Activated T-cell treated with anti-CD3 and anti-CD28 coated beads, Interleukin-2, amount 50 U/mL, for 4 hours (primary cell): ENCODE measurements at regions not wholly inside any gene's neighbourhood (a gene's known extent, or its start where the extent isn't known, plus 50 kb on each side); places are given as distances from the start of the nearest gene placed in this dataset.
A peak's percentile ranks its signal among the peaks of the same experiment; 100 is the strongest.

Experiments used
- ATAC-seq, 2 donors: fragments of 200-7000 bp; cut with Tn5 transposase; one replicate each; pipeline ENCODE4 v1.10.0; 2021
- DNase-seq: peaks from one replicate; pipeline ENCODE4 v3.0.0-alpha.2; 2020
- H3K27me3 Mint-ChIP-seq: one replicate; pipeline ENCODE4 v1.8.0; 2021; ENCODE audit warnings: low read depth, mixed read lengths
- H3K36me3 Mint-ChIP-seq: one replicate; pipeline ENCODE4 v1.8.0; 2022; ENCODE audit warnings: mixed read lengths; ENCODE audit not compliant: insufficient read depth
- H3K4me1 Mint-ChIP-seq: one replicate; pipeline ENCODE4 v1.8.0; 2021; ENCODE audit warnings: low read depth, mixed read lengths
- H3K4me3 Mint-ChIP-seq: one replicate; pipeline ENCODE4 v1.8.0; 2021; ENCODE audit warnings: mild to moderate bottlenecking, moderate library complexity, mixed read lengths
- H3K9me3 Mint-ChIP-seq: one replicate; pipeline ENCODE4 v1.8.0; 2021; ENCODE audit warnings: mixed read lengths

DNA sequence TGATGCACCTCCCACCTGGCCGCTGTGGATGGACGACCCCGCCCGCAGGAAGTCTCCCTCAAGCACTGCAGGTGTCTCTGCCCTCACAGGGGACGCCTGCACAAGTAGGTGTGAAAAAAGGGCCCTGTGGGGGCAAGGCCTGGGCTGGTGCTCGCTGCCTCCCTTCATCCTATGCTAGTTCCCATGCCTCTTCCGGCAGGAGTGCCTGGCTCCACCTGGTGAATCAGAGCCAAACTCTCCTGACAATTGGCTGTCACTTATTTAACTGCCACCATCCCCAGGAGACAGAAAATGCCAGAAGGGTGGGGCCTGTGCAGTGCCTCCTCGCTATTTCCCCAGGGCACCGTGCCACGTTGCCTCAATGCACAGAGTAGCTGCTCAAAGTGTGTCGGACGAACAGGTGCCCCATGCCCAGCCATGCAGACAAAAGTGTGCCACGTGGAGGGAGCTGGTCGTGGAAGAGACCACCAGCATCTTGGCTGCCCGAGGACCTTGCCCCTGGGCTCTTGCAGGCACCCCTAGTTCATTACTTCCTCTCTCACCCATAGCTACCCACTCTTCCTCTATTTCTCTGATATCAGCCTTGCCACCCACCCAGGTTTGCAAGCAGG is 170.7 kb downstream of the SEC14L1 start:
- DNase-seq (no peak), ATAC-seq (no peak)
- no peak overlapping the region for H3K4me3 Mint-ChIP-seq

DNA sequence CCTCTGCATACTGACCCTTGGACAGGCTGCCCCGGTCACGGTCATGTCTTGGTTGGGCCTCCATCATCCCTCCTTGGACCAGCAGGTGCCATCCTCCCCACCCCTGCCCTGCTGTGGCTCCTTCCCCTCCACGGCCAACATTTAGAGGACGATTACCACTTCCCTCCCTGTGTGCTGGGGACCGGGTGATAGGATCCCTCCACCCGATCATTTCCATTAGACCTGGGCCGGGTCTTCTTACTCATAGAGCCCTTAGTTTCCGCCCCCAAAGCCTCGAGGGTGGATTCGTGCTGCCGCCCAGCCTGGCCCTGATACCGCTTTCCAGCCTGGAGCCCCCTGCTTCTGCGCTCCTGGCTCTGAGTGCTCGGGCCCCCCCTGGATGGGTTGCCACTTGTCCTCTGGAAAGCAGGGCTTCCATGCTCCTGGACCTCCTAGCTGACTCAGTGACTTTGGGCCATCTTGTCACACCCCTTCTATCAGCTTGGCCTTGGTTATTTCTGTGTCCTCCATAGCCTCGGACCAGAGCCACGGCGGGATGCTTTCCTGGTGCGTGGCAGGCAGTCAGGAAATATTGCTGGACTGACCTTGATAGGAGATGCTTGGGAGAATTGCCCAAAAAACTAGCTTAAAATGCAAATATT is 171.4 kb downstream of the SEC14L1 start:
- no peak for DNase-seq
- H3K4me3 Mint-ChIP-seq: no peak overlapping the region
- no peaks in the 10 kb centered on the region for H3K9me3 Mint-ChIP-seq
- H3K4me1 Mint-ChIP-seq: peaks cover 5% of the 10 kb centered on the region
- no peak for ATAC-seq
- no peaks in the 10 kb centered on the region for H3K36me3 Mint-ChIP-seq
- H3K27me3 Mint-ChIP-seq: no peaks in the 10 kb centered on the region

More for the DNA sequence above, 170.7 kb downstream of the SEC14L1 start:
- Mint-ChIP-seq H3K9me3 (no peaks in the 10 kb centered on the region), H3K4me1 (peaks cover 5% of the 10 kb centered on the region), H3K27me3 (no peaks in the 10 kb centered on the region), H3K36me3 (no peaks in the 10 kb centered on the region)

DNA sequence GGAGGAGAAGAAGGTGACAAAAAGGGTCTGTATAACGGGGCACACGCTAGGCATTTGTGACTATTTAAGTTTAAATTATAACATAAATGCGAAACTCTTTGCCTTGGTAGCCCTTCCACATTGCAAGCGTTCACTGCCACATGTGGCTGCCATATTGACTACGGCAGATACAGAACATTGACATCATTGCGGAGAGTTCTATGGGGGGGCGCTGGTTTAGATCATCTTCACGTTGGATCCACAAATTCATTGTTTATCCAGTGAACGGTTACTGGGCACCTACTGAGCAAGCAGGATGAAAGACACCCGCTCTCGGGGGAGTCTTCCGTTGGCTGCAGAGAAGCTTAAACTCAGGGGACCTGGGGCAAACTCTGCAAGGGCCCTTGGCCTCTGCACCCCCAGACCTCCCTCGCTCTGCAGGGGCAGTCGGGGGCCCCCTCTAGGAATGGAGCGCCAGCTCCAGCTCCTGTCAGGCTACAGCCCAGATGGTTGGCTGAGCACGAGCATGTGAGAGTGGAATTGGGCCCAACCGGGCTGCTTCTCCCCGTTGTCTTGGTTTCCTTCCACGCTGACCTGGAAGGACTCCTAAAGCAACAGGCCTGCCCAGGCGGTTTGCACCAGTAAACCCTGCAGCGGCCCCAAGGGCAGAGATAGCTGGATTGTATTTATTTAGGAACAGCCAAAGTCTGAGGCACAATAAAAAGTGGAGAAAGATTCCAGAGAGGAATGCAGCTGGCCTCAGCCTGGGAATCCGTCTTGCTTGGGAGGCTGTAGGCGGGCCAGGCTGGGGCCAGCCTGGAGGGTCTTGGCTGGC is 172.2 kb downstream of the SEC14L1 start:
- DNase-seq (no peak), ATAC-seq (no peak)
- Mint-ChIP-seq H3K27me3 (no peaks in the 10 kb centered on the region), H3K4me1 (peaks cover 5% of the 10 kb centered on the region), H3K9me3 (no peaks in the 10 kb centered on the region), H3K4me3 (no peak overlapping the region), H3K36me3 (no peaks in the 10 kb centered on the region)

DNA sequence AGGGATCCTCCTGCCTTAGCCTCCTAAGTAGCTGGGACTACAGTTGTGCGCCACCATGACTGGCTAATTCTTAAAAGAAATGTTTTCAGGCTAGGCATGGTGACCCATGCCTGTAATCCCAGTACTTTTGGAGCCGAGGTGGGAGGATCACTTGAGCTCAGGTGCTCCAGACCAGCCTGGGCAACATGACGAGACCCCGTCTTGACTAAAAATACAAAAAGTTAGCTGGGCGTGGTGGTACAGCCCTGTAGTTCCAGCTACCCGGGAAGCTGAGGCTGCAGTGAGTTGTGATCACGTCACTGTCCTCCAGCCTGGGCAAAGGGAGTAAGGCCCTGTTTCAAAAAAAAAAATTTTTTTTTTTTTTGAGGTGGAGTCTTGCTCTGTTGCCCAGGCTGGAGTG is 173.1 kb downstream of the SEC14L1 start:
- ATAC-seq: no peak
- Mint-ChIP-seq H3K4me3 (no peak overlapping the region), H3K4me1 (peaks cover 7% of the 10 kb centered on the region), H3K36me3 (no peaks in the 10 kb centered on the region), H3K27me3 (no peaks in the 10 kb centered on the region), H3K9me3 (no peaks in the 10 kb centered on the region)
- DNase-seq: no peak

DNA sequence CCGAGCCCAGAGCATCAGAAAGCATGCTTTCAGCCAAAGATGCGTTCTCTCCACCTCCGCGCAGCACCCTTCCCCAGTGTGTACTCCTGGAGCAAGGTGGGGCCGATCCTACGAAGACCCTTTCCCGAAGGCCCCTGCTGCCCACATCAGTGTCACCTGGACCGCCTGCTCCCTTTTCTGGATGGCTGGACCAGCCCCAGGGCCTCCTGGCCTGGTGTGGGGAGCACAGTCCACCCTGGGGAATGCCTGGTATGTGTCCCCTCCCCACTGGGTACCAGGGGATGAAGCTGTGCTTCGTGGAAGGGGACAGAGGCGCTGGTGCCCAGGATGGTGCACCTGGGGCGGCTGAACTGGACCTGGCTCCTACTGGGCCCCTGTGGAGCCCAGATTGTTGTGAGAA is 173.8 kb downstream of the SEC14L1 start:
- Mint-ChIP-seq H3K27me3 (no peaks in the 10 kb centered on the region), H3K36me3 (no peaks in the 10 kb centered on the region), H3K4me3 (no peak overlapping the region), H3K4me1 (peaks cover 15% of the 10 kb centered on the region), H3K9me3 (no peaks in the 10 kb centered on the region)
- ATAC-seq (no peak), DNase-seq (no peak)

DNA sequence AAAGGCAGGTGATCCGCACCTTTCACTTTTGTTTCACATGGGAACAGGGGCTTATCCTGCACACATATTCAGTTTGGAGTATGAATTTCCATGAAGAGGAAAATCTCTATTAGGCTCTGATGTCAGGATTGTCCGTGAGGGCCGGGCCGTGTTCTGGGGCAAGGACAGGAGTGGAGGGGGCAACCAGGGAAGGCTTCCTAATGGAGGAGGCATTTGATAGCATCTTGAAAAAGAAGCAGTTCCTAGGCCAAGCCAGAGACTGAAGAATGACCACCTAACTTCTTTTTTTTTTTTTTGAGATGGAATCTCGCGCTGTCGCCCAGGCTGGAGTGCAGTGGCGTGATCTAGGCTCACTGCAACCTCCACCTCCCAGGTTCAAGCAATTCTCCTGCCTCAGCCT is 174.2 kb downstream of the SEC14L1 start:
- H3K27me3 Mint-ChIP-seq: no peaks in the 10 kb centered on the region
- H3K36me3 Mint-ChIP-seq: no peaks in the 10 kb centered on the region
- ATAC-seq: no peak
- peaks cover 18% of the 10 kb centered on the region for H3K4me1 Mint-ChIP-seq
- no peak overlapping the region for H3K4me3 Mint-ChIP-seq
- no peak for DNase-seq
- no peaks in the 10 kb centered on the region for H3K9me3 Mint-ChIP-seq

DNA sequence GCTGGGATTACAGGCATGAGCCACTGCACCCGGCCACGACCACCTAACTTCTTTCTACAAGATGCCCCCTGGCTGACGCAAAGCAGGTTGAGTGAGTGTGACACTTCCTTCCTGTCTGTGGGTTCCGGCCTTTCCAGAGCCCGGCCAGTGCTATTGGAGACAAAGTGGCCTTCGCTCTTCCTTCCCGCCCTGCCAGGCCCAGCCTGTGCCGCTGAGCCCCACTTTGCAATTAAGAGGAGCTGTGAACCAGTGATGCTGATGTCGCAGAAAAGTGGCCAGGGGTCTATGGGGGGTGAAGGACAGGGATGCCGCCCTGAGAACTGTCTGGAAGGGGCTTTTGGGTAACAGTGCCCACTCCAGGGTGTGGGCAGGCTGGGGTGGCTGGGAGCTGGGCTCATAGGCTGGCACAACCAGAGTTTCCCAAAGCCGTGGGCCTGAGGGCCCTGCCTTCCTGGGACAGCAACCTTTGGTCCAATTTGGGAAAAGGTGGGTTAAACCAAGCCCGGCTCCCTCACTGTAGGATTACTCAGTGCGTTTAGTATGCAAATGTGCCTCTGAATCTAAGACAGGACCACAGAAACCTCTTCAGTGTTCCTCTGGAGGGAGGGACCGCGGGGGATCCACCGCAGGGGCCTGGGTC is 174.9 kb downstream of the SEC14L1 start:
- H3K27me3 Mint-ChIP-seq: no peaks in the 10 kb centered on the region
- DNase-seq (no peak), ATAC-seq (no peak)
- no peak overlapping the region for H3K4me3 Mint-ChIP-seq
- peaks cover 23% of the 10 kb centered on the region for H3K4me1 Mint-ChIP-seq
- no peaks in the 10 kb centered on the region for H3K36me3 Mint-ChIP-seq
- H3K9me3 Mint-ChIP-seq: no peaks in the 10 kb centered on the region

DNA sequence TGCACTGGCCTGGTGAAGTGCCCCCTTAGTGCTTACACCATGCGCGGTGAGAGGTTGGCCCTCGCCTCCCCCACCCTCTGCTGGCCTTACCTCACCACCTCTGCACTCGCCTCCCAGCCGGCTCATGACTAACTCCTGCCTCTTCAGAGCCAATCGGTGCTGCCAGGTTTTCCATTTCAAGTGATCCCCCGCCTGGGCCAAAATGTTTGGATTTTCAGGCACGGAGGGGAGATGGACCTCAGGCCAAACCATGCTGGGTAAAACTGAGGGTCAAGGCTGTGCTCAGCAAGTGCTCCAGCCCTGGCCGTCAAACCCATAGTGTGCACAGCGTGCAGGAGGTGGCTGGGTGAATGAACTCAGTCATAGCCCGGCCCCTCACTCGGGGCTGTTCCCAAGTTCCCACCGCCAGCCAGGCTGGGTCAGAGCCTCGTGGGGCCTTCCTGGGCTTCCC is 175.4 kb downstream of the SEC14L1 start:
- no peaks in the 10 kb centered on the region for H3K9me3 Mint-ChIP-seq
- DNase-seq: no peak
- H3K4me3 Mint-ChIP-seq: no peak overlapping the region
- H3K36me3 Mint-ChIP-seq: no peaks in the 10 kb centered on the region
- peaks cover 24% of the 10 kb centered on the region for H3K4me1 Mint-ChIP-seq
- ATAC-seq: no peak
- H3K27me3 Mint-ChIP-seq: no peaks in the 10 kb centered on the region

DNA sequence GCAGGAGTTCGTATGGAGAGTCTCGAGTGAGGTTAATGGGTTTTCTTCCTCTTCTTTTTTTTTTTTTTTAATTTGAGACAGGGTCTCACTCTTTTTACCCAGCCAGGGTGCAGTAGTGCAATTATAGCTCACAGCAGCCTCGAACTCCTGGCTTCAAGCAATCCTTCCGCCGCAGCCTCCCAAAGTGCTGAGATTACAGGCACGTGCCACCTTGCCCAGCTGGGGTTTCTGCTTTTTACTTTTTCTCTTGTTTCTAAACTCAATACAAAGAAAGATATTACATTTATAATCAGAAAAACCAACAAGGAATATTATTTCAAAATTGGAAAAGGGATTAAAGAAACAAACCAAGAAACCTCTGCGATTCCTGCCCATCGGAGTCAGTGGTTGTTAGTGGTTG is 175.9 kb downstream of the SEC14L1 start:
- ATAC-seq (no peak), DNase-seq (no peak)
- H3K4me1 Mint-ChIP-seq: peaks cover 21% of the 10 kb centered on the region
- no peak overlapping the region for H3K4me3 Mint-ChIP-seq
- no peaks in the 10 kb centered on the region for H3K27me3 Mint-ChIP-seq
- no peaks in the 10 kb centered on the region for H3K36me3 Mint-ChIP-seq
- no peaks in the 10 kb centered on the region for H3K9me3 Mint-ChIP-seq

DNA sequence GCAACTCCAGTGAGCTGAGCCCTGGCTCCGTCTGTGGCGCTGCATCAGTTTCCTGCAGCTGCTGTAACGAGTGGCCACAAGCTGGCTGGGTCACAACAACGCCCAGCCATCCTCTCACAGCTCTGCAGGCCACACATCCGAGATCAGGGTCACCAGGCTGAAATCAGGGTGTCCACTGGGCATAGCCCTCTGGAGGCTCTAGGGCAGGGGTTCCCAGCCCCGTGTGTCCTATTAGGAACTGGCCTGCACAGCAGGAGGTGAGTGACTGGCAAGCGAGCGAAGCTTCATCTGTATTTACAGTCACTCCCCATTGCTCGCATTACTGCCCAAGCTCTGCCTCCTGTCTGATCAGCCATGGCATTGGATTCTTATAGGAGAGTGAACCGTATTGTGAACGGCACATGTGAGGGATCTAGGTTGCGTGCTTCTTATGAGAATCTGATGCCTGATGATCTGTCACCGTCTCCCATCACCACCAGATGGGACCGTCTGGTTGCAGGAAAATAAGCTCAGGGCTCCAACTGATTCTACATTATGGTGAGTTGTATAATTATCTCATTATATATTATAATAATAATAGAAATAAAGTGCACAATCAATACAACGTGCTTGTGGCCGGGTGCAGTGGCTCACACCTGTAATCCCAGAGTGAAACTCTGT is 176.5 kb downstream of the SEC14L1 start:
- H3K36me3 Mint-ChIP-seq: no peaks in the 10 kb centered on the region
- H3K4me1 Mint-ChIP-seq: peaks cover 21% of the 10 kb centered on the region
- no peak overlapping the region for H3K4me3 Mint-ChIP-seq
- H3K27me3 Mint-ChIP-seq: no peaks in the 10 kb centered on the region
- ATAC-seq (no peak), DNase-seq (no peak)
- H3K9me3 Mint-ChIP-seq: no peaks in the 10 kb centered on the region

DNA sequence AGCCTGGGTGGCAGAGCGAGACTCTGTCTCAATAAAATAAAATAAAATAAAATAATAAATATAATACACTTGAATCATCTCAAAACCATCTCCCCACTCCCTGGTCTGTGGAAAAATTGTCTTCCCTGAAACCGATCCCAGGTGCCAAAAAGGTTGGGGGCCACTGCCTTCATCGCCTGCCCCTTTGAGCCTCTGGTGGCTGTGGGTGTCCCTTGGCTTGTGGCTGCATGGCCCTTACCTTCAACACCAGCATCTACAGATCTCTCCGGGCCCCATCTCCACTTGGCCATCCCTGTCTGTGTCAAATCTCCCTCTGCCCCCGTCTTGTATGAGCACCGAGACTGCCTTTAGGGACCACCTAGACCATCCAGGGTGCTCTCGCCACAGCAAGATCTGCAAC is 177.3 kb downstream of the SEC14L1 start:
- ATAC-seq (no peak), DNase-seq (no peak)
- Mint-ChIP-seq H3K4me1 (peaks cover 21% of the 10 kb centered on the region), H3K36me3 (no peaks in the 10 kb centered on the region), H3K27me3 (no peaks in the 10 kb centered on the region), H3K4me3 (no peak overlapping the region), H3K9me3 (no peaks in the 10 kb centered on the region)

DNA sequence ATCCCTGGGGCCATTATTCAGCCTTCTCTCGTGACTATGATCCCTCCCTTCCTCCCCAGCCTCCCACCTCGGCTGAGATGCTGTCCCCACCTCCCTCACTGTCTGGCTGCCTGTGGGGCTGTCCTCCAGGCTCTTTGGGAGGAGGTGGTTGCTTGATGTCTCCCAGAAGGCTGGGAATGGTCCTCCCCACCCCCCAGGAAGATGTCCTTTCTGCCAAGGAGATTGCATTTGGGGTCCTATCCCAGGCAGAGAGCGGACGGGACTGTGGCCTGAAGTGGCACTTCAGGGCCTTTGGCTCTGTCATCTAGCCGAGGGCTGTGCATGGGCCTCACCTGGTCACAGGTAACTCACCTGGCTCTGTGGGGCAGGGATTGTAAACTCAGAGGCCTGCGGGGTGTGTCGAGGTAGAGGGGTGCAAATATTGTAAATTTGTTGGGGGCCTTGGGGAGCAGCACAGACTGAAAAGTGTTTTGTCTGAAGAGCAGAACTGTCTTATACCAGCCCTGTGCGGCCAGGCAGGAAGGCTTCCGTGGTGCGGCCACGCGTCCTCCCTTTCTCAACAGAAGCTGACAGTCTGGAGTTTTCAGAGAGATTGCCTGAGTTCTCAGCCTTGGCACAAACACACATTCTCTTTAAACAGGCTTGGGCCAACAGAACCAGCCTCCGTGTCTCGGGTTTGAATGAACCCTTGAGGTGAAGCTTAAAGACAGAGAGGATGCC is 177.9 kb downstream of the SEC14L1 start:
- no peaks in the 10 kb centered on the region for H3K27me3 Mint-ChIP-seq
- ATAC-seq: peak in 1 of 2 donors; percentile 5
- no peak for DNase-seq
- H3K9me3 Mint-ChIP-seq: no peaks in the 10 kb centered on the region
- H3K36me3 Mint-ChIP-seq: no peaks in the 10 kb centered on the region
- H3K4me1 Mint-ChIP-seq: peaks cover 25% of the 10 kb centered on the region
- peak overlapping the region; percentile 82 for H3K4me3 Mint-ChIP-seq

DNA sequence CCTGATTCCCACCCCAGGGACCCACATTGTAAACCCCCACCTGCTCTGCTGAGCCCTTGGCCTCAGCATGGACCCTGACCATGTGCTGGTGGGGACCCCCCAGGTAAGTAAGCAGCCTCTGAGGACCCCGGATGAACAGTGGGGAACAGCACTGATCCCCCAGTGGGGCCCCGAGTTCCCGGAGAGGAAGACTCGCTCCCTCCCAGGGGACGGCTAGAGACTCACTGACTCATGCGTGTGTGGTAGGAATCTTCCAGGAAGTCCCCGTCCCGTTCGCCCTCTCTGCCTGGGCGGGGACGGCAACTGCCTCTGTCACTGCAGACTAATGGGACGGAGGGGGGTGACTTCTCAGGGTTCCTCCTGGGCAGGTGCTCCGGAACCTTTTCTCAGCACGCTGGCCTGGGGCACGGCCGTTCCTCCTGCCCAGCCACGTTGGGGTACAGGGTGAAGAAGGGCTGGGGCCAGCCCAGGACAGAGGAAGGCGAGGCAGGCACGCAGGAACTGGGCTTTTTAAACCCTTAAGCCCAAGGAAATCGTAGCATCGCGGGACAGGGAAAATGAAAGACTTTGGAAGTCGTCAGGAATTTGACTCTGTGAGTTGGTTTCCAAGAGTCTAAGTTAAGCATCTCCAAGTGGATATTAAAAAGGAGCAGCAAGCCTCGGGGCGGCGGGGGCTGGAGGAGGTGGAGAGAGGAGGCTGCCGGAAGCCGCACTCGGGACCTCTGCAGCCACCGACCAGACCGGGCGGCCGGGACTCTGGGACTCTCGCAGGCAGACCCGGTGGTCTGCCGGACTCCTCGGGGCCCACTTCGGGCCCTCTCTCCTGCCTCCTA is 178.7 kb downstream of the SEC14L1 start:
- peak overlapping the region; percentile 82 for H3K4me3 Mint-ChIP-seq
- H3K9me3 Mint-ChIP-seq: no peaks in the 10 kb centered on the region
- DNase-seq (peak; percentile 40), ATAC-seq (peak; percentile 66 to 95)
- H3K36me3 Mint-ChIP-seq: no peaks in the 10 kb centered on the region
- H3K27me3 Mint-ChIP-seq: no peaks in the 10 kb centered on the region
- H3K4me1 Mint-ChIP-seq: peaks cover 33% of the 10 kb centered on the region
